Panc1 (cell line): ENCODE measurements at regions not wholly inside any gene's neighbourhood (a gene's known extent, or its start where the extent isn't known, plus 50 kb on each side); places are given as distances from the start of the nearest gene placed in this dataset.

Experiments
- ATAC-seq: fragments of 200-7000 bp; cut with Tn5 transposase; 2 replicates; pipeline ENCODE4 v1.9.1; 2020; ENCODE audit warnings: mild to moderate bottlenecking, moderate library complexity
- BruUV-seq: library from RNA; stranded (reverse); fragments of 400-500 nt; replicated peaks from 2 replicates; lab custom pipeline; 2021; lab: Mats Ljungman, UMichigan
- CTCF ChIA-PET: fragments of 300-600 bp; sonication (Branson Sonifier 250); formaldehyde crosslinking; loops from one replicate; lab custom pipeline; 2022; ENCODE audit warnings: antibody characterized with exemption; lab: Charles Lee
- POLR2A ChIA-PET: fragments of 300-600 bp; sonication (Branson Sonifier 250); formaldehyde crosslinking; loops from one replicate; lab custom pipeline; 2022; ENCODE audit warnings: antibody characterized with exemption; lab: Charles Lee
- DNase-seq: peaks from one replicate; pipeline ENCODE4 v3.0.0-alpha.2; 2010; ENCODE audit warnings: low read depth, low spot score
- H3K27ac ChIP-seq: 2 replicates; pipeline ENCODE4 v1.5.1; 2011; ENCODE audit warnings: mild to moderate bottlenecking, low read length, inconsistent platforms
- H3K27me3 ChIP-seq: fragments of 200-500 bp; sonication (Bioruptor generic); 2 replicates; pipeline ENCODE4 v1.6.0; 2014; ENCODE audit warnings: low read length, inconsistent platforms; ENCODE audit not compliant: control insufficient read depth, insufficient read depth
- H3K36me3 ChIP-seq: fragments of 200-500 bp; sonication (Bioruptor generic); 2 replicates; pipeline ENCODE4 v1.5.1; 2014; ENCODE audit warnings: inconsistent platforms, mild to moderate bottlenecking, low read length, moderate library complexity; ENCODE audit not compliant: control insufficient read depth, insufficient read depth
- H3K4me1 ChIP-seq: 2 replicates; pipeline ENCODE4 v1.5.1; 2011; ENCODE audit warnings: inconsistent platforms, mild to moderate bottlenecking, low read length, moderate library complexity; ENCODE audit not compliant: control insufficient read depth, insufficient read depth
- H3K4me3 ChIP-seq, 2 experiments: 2 replicates each; pipeline ENCODE4 v1.5.1; 2011 to 2012; ENCODE audit warnings: low read depth in 2 of 2, low read length in 2 of 2, mild to moderate bottlenecking in 2 of 2, inconsistent platforms in 1 of 2, moderate library complexity in 1 of 2
- H3K9me3 ChIP-seq: fragments of 200-500 bp; sonication (Bioruptor generic); 2 replicates; pipeline ENCODE4 v1.5.1; 2014; ENCODE audit warnings: low read depth, mild to moderate bottlenecking, inconsistent platforms, low read length, moderate library complexity; ENCODE audit not compliant: control insufficient read depth, insufficient read depth
- POLR2AphosphoS5 ChIP-seq: IDR thresholded peaks from 2 replicates; pipeline ENCODE4 v1.6.1; 2012; ENCODE audit warnings: mild to moderate bottlenecking, low read depth, low read length, moderate library complexity
- SIN3A ChIP-seq: IDR thresholded peaks from 2 replicates; pipeline ENCODE4 v1.6.1; 2012; ENCODE audit warnings: low read depth, mild to moderate bottlenecking, low read length, moderate library complexity, borderline replicate concordance; ENCODE audit not compliant: insufficient read depth
- TCF7L2 ChIP-seq: IDR thresholded peaks from 2 replicates; pipeline ENCODE4 v1.6.1; 2011; ENCODE audit warnings: mild to moderate bottlenecking, low read depth, low read length, inconsistent platforms
- in situ Hi-C: cut with HindIII; loops from 2 replicates; pipeline ENCODE4 v1.10.0; 2016; ENCODE audit warnings: low sequenced_read_pairs, low pct_unique_long_range_greater_than_20kb
- intact Hi-C: fragments of 100-400 bp; cut with micrococcal nuclease; formaldehyde crosslinking; loops from one replicate; pipeline ENCODE4 v1.10.0; 2022; ENCODE audit not compliant: unreplicated experiment
- TF ChIP-seq, protein P1 (sequence below), 2 experiments: IDR thresholded peaks; 2 replicates each; pipeline ENCODE4 v1.6.1; 2011 to 2012; ENCODE audit warnings: low read depth in 2 of 2, control low read depth in 1 of 2, low read length in 1 of 2, mild to moderate bottlenecking in 1 of 2, moderate library complexity in 1 of 2; ENCODE audit not compliant: insufficient read depth in 1 of 2
- TF ChIP-seq, protein P2 (sequence below): fragments of 450-650 bp; IDR thresholded peaks from 2 replicates; pipeline ENCODE4 v1.5.1; 2017; ENCODE audit warnings: mild to moderate bottlenecking

DNA sequence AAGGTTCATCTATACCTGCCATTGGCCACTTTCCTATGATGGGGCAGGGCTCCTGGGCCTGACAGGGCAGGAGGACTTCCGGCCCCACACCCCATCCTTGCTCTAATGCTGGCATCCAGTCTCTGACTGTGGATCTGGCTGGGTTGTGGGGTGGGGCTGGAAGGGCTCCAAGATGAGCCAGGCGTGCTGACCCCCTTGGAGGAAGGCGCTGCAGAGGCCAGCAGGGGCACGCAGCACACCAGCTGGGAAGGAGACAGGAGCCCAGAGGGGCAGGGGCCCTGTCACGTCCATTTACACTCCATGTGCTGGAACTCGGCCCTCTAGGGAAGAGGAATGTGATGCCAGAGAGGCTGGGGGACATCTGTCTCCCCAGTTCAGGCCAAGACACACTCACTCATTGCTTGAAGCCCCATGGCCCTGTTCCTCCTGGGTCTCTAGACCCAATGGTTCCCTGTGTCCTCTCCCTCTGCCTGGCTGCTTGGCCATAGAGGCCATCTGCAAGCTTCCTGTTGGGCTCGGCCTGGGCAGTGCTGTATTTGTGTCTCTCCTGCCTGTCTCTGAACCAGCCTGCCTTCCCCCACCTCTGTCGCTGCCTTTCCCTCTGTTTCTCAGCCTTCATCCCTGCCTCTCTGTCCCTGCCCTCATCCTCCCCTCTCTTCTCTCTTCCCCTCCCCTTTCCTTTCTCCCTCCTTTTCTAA is 67.5 kb upstream of the NECTIN1 start:
- no peaks in the 10 kb centered on the region for H3K9me3 ChIP-seq
- no peak overlapping the region for H3K4me3 ChIP-seq
- TF ChIP-seq, protein P1, sequence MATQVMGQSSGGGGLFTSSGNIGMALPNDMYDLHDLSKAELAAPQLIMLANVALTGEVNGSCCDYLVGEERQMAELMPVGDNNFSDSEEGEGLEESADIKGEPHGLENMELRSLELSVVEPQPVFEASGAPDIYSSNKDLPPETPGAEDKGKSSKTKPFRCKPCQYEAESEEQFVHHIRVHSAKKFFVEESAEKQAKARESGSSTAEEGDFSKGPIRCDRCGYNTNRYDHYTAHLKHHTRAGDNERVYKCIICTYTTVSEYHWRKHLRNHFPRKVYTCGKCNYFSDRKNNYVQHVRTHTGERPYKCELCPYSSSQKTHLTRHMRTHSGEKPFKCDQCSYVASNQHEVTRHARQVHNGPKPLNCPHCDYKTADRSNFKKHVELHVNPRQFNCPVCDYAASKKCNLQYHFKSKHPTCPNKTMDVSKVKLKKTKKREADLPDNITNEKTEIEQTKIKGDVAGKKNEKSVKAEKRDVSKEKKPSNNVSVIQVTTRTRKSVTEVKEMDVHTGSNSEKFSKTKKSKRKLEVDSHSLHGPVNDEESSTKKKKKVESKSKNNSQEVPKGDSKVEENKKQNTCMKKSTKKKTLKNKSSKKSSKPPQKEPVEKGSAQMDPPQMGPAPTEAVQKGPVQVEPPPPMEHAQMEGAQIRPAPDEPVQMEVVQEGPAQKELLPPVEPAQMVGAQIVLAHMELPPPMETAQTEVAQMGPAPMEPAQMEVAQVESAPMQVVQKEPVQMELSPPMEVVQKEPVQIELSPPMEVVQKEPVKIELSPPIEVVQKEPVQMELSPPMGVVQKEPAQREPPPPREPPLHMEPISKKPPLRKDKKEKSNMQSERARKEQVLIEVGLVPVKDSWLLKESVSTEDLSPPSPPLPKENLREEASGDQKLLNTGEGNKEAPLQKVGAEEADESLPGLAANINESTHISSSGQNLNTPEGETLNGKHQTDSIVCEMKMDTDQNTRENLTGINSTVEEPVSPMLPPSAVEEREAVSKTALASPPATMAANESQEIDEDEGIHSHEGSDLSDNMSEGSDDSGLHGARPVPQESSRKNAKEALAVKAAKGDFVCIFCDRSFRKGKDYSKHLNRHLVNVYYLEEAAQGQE (IDR thresholded peaks at IDR 0.05; ENCODE audit: insufficient read depth in 1 of 2, low read depth in 2 of 2, low read length in 1 of 2), result no peak
- TF ChIP-seq POLR2AphosphoS5 (no peak), TCF7L2 (no peak), SIN3A (no peak)
- TF ChIP-seq, protein P2, sequence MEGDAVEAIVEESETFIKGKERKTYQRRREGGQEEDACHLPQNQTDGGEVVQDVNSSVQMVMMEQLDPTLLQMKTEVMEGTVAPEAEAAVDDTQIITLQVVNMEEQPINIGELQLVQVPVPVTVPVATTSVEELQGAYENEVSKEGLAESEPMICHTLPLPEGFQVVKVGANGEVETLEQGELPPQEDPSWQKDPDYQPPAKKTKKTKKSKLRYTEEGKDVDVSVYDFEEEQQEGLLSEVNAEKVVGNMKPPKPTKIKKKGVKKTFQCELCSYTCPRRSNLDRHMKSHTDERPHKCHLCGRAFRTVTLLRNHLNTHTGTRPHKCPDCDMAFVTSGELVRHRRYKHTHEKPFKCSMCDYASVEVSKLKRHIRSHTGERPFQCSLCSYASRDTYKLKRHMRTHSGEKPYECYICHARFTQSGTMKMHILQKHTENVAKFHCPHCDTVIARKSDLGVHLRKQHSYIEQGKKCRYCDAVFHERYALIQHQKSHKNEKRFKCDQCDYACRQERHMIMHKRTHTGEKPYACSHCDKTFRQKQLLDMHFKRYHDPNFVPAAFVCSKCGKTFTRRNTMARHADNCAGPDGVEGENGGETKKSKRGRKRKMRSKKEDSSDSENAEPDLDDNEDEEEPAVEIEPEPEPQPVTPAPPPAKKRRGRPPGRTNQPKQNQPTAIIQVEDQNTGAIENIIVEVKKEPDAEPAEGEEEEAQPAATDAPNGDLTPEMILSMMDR, result no peak
- H3K27me3 ChIP-seq, result peaks cover 5% of the 10 kb centered on the region; the same call in 1 of the 2 replicates
- in situ Hi-C loops (no loop called here), intact Hi-C loops (no loop called here)
- DNase-seq, result no peak
- no peaks in the 10 kb centered on the region for H3K36me3 ChIP-seq
- H3K4me1 ChIP-seq, result peaks cover 3% of the 10 kb centered on the region
- BruUV-seq, result no TSS peak
- POLR2A ChIA-PET, result no interaction called here
- ATAC-seq, result no peak
- H3K27ac ChIP-seq, result no peak overlapping the region
- CTCF ChIA-PET, result no interaction called here

DNA sequence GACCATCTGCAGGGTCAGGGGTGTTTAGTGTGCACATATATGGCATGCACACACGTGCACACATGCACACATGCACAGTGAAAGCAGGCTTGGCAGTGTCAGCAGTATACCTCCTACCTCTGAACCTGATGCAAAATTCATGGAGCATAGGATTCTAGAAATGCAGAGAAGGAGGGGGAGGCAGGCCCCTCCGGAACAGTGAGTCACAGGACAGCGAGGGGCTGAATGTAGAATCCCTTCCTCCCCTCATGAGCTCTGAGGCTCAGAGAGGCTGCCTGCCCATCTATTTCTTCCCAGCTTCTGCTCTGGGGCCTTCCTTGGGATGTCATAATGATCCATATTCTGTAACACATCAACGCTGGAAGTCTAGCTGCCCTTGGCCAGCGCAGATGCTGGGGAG is 66.7 kb upstream of the NECTIN1 start:
- H3K36me3 ChIP-seq, result no peaks in the 10 kb centered on the region
- H3K27me3 ChIP-seq, result 0 out of 2 replicates have a peak, but pooled peaks cover 2% of the 10 kb centered on the region
- no TSS peak for BruUV-seq
- H3K9me3 ChIP-seq, result no peaks in the 10 kb centered on the region
- ChIA-PET CTCF (no interaction called here), POLR2A (no interaction called here)
- H3K27ac ChIP-seq, result no peak overlapping the region
- no peak overlapping the region for H3K4me3 ChIP-seq
- TF ChIP-seq TCF7L2 (no peak), SIN3A (no peak)
- TF ChIP-seq, protein P1 (IDR thresholded peaks at IDR 0.05; ENCODE audit: insufficient read depth in 1 of 2, low read depth in 2 of 2, low read length in 1 of 2), result no peak
- ATAC-seq, result no peak
- in situ Hi-C loops, result no loop called here
- no peak for DNase-seq
- intact Hi-C loops, result no loop called here
- H3K4me1 ChIP-seq, result peaks cover 10% of the 10 kb centered on the region
